ENCODE measurements at regions not wholly inside any gene's neighbourhood (a gene's known extent, or its start where the extent isn't known, plus 50 kb on each side); places are given as distances from the start of the nearest gene placed in this dataset.

DNA sequence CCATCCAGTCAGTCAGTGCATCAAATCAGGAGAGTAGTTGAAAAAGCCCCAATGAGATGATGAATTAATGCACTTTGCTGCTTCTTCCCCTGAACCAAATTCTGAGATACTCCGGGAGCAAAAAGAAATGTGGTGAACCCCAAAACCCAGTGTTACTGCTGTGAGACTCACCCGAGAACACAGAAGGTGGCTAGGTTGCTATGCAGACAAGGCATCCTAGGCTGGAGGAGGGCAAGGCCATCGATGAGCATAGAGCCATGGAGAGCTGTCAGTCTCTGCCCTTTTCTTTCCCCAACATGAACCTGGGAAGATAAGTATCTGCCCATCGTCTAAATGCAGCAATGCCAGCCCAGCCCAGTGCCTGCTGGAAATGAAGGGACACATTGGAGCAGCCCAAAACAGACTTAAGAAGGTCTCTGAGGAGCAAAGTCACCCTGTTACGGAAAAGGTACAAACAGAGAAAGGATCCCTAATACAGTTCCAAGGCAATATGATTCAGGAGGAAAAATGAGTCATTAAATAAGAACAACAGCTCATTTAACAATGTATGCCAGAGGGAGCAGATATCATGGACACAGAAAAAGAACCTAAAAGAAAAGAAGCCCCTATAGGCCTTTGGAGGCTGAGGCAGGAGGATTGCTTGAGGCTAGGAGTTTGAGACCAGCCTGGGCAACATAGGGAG lies 272.0 kb downstream of the FOXO1 start:
- no peak for DNase-seq (ENCODE audit: low read depth in 2 of 3, low spot score in 2 of 3)

GRCh38 chr13:40398065-40398464 lies 268.4 kb downstream of the FOXO1 start:
- no peak for DNase-seq (ENCODE audit: low read depth in 2 of 3, low spot score in 2 of 3)

DNA sequence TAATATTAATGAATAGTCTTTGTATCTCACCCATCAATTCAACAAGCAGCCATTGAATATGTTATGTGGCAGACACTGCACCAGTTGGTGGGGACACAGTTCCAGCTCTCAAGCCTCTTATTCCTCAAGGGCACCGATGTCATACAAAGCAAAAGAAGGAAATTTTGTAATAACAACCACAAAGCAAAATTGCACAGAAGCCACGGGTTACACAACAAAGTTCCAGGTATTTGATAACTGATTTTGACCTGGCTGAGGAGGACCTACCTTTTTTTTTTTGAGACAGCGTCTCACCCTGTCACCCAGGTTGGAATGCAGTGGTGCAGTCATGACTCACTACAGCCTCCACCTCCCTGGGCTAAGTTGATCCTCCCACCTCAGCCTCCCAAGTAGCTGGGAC lies 266.7 kb downstream of the FOXO1 start:
- DNase-seq (ENCODE audit: low read depth in 2 of 3, low spot score in 2 of 3), result no peak

DNA sequence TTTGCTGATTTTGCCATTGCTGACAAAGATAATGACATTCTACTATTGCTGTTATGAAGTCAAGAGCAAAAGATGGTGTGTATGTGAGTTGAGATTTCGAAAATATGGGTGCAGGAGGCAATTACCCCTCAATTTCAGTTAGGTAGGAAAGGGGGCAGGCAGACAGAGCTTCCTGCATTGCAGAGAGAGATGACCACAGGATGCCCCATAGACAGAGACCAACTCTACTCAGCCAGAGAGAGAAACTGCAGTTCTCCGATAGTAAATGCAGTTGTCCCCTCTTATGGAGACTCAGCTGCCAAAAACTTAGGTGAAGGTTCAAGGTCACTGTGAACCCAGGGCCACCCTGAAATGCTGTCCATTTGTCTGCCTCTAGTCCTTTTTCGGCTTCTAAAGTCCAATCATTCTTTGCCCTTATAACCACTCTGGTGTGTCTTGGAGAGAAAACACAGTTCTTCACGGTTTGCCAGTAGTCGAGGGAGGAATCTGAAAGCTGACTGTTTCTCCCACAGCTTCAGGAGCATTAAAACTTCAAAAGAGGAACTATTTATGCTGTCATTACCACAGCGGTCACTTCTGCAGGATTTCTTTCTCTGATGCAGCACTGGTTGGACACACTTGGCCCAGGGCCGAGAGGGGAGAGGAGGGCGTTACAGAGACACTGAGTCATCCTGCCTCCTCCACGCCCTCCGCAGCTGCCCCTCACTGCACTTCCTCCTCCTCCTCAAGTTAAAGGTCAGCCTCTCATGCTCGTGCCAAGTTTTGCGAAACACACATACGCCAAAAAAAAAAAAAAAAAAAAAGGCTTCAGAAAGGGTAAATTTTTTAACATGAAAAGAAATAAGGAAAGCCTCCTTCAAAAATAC lies 264.3 kb downstream of the FOXO1 start:
- peak in 2 of 3 donors; percentile 92 to 97 for DNase-seq (ENCODE audit: low read depth in 2 of 3, low spot score in 2 of 3)

DNA sequence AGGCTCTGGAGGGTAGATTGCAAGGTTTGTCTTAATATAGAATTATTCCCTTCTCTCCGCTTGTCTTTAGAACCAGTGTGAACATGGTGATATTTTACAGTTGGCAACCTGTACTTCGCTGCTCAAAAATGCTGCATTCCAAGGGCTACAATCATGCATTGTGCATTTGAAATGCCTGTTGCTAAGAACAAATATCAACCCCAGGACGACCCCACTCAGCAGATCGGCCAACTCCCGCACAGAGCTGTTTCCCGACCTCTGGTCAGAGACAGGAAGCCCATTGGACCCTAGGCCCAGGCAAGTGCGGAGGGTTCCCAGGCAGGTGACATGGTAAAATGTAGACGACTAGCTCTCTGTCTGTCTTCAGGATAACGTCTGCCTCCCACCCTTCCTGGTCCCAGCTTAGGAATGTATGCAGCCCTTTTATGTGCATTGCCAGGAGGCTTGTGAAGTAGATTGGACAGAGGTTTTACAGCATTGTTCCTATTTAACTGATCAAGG lies 263.5 kb downstream of the FOXO1 start:
- no peak for DNase-seq (ENCODE audit: low read depth in 2 of 3, low spot score in 2 of 3)

DNA sequence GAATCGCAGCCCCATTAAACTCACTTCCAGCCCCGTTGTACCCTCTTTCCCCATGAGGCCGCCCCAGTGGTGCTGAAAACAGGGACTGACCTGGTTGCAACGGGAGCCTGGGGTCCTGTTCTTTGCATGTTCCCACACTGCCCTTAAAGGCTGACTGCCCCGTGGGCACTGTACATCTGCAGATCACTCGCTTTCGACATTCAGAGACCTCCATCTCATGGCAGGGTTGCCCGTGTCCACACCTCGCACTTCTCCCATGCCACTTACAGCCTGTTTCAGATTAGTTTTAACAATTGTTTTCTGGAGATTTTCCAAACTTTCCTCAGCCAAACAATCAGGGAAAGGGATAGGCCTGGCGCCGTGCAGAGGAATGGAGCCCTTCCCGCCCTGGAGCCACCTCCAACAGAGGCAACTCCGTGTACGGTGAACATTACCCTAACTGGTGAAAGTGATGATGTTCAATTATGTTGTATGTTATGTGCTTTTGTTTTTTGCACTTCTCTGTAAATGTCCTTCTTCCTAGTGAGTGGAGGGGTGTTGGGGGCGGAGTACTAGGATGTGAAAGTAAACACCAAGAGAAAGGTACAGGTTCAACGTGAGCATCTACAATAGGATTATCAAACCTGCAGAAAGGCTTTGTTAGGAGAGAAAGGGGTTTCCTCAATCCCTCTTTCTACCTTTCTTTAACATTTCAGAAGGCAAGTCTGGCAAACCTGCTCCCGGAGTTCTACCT lies 262.8 kb downstream of the FOXO1 start:
- no peak for DNase-seq (ENCODE audit: low read depth in 2 of 3, low spot score in 2 of 3)

- DNase-seq (ENCODE audit: low read depth in 2 of 3, low spot score in 2 of 3), result no peak
Measured at GRCh38 chr13:40404407-40404806, 262.0 kb downstream of the FOXO1 start.

GRCh38 chr13:40404967-40405716 lies 261.3 kb downstream of the FOXO1 start:
- DNase-seq (ENCODE audit: low read depth in 2 of 3, low spot score in 2 of 3), result no peak

DNA sequence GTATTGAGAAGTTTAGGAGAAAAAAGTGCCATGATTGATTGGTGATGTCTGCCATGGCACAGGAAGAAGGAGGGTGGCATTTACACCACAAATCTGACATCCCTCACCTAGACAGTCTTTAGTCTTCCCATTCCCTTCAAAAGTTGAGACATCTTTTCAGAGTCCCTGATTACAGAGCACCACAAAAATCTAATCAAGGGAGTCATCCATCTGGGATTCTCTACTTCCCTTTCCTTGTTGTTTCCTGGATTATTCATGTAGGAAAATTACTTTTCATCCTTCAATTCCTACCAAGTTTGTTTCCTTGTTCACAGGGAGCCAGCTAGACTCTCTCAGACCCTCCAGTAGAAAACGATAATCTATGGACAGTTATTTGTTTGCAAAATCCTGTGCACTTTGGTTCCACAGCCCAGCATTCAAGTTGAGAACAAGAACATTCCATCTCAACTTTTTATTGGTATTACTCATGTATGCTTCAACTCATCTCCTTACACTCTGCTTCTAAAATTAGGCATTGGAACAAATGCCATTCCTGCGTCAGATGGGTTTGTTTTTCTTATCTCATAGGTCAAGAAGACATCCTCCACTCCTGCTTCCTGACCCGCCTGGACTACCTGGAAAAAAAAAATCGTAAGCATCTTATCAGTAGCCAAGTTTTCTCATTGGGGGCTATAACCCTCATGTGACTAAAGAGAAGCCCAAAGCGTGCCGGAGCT lies 259.9 kb downstream of the FOXO1 start:
- DNase-seq (ENCODE audit: low read depth in 2 of 3, low spot score in 2 of 3), result no peak

GRCh38 chr13:40407567-40407966 lies 258.9 kb downstream of the FOXO1 start:
- no peak for DNase-seq (ENCODE audit: low read depth in 2 of 3, low spot score in 2 of 3)

GRCh38 chr13:40408602-40409001 lies 257.8 kb downstream of the FOXO1 start:
- DNase-seq (ENCODE audit: low read depth in 2 of 3, low spot score in 2 of 3), result no peak

DNA sequence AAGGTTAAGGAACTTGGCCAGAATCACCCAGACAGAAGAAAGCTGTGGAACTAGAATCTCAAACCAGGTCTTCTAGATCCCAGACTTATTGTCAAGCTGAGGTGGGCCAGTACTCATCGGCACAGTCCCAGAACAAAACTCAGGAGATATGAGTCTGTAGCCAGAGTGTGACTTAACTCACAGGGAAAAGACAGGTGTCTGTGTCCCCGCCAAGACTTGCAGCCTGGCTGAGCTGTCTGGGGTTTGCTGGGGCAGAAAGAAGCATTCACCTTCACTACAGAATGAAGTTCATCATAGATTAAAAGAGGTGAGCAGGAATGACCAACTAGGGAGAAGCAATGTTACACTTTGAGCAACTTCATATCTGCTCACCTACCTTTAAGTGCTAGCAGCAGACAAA lies 257.2 kb downstream of the FOXO1 start:
- no peak for DNase-seq (ENCODE audit: low read depth in 2 of 3, low spot score in 2 of 3)

DNA sequence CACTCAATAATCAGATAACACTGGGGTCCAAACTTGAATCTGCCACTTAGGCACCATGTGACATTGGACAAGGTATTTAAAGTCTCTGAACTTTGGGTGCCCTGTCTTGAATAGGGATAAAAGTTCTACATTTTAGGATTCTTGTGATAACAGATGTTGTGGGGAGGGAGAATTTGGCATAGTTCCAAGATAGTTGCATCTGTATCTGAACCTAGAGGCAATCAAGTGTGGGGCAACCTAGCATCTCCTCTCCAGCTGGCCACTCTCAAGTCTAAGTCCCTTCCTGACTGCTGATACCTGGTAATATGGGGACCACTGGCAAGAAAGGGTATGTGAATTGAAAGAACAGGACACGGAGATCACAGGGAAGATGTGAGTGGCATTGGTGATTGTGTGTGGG lies 256.1 kb downstream of the FOXO1 start:
- DNase-seq (ENCODE audit: low read depth in 2 of 3, low spot score in 2 of 3), result no peak

GRCh38 chr13:40420160-40420740 lies 246.2 kb downstream of the FOXO1 start:
- DNase-seq (ENCODE audit: low read depth in 2 of 3, low spot score in 2 of 3), result no peak

DNA sequence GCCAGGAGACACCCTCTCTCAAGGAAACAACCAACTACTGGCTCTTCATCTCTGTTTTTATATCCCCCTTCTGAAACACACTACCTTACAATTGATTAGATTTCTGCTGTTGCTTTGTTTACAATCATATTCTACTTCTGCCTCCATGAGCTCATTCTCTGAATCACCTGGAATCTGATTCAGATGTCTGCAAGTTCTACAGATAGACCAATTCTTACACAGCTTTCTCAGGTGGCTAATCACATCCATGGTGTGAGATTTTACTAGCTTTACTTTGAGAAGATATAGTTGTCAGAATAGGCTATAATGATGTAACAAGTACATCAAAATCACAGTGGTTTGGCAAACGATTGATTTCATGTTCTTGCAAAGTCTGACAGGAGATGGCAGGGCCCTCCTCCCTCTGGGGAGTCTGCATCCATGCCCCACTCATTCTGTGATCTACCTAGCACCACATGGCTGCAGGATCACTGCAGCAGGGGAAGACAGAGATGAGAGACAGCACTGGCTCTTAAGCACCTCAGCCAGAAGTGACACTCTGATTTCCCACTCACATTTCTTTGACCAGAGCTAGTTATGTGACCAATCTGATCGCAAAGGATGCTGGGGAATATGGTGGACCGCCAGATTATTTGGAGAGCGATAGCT lies 243.7 kb downstream of the FOXO1 start:
- no peak for DNase-seq (ENCODE audit: low read depth in 2 of 3, low spot score in 2 of 3)

- DNase-seq (ENCODE audit: low read depth in 2 of 3, low spot score in 2 of 3), result no peak
Measured at GRCh38 chr13:40428354-40428753, 238.1 kb downstream of the FOXO1 start.

DNA sequence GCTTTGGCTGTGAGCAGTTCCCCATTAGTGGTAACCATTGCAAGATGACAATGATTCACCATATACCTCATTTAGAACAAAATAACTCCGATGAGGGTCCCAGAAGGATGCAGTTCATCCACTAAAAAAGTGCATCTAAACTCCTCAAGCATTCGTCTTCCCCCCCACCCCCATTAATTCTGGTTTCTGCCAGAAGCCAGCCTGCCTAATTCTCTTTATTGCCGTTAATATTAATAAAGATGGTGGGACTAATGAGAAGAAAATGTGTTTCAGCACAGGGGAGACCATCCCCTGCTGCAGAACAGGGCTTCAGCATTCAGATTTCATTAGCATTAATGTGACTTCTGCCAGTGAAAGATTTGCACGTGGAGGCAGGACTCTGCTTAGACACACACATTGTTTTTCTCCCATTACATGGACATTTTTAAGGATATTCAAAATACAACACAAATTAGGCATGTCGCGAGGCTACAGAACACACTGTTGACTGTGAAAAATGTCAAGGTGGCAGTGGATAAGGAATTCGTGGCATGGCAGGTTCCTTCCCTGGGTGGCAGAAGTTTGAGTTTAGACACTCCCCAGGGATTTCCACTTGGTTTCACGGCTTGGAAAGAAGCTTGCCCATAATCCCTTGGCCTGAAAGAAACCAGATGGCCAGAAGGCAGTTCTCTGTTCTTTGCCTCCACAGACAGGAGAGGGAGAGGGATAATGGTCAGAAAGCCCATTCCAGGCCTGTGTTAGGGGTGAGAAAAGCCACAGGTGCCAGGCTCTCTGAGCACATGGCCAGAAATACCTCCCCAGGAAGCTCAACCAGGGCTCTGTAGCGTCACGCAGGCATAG lies 236.5 kb downstream of the FOXO1 start:
- DNase-seq (ENCODE audit: low read depth in 2 of 3, low spot score in 2 of 3), result no peak
